WTC11 (cell line): ENCODE measurements at regions not wholly inside any gene's neighbourhood (a gene's known extent, or its start where the extent isn't known, plus 50 kb on each side); places are given as distances from the start of the nearest gene placed in this dataset.
A peak's percentile ranks its signal among the peaks of the same experiment; 100 is the strongest.

ENCODE experiments used
- ATAC-seq: fragments of 200-7000 bp; cut with Tn5 transposase; 2 replicates; pipeline ENCODE4 v1.10.0; 2021; ENCODE audit warnings: mild to moderate bottlenecking, moderate library complexity
- CTCF ChIA-PET: fragments of 300-600 bp; sonication (Branson Sonifier 250); formaldehyde crosslinking; loops from one replicate; lab custom pipeline; 2021; ENCODE audit warnings: antibody characterized with exemption; lab: Charles Lee
- POLR2A ChIA-PET: fragments of 350-600 bp; sonication (Branson Sonifier 250); formaldehyde crosslinking; loops from one replicate; lab custom pipeline; 2021; ENCODE audit warnings: antibody characterized with exemption; lab: Charles Lee
- DNase-seq: peaks from one replicate; pipeline ENCODE4 v3.0.0; 2021; ENCODE audit warnings: low spot score
- H3K27ac Mint-ChIP-seq: 2 replicates; pipeline ENCODE4 v1.8.0; 2021; ENCODE audit warnings: mixed read lengths
- H3K27me3 Mint-ChIP-seq: 2 replicates; pipeline ENCODE4 v1.8.0; 2021; ENCODE audit warnings: low read depth, mild to moderate bottlenecking, moderate library complexity, mixed read lengths
- H3K36me3 Mint-ChIP-seq: 2 replicates; pipeline ENCODE4 v1.8.0; 2021; ENCODE audit warnings: mixed read lengths
- H3K4me1 Mint-ChIP-seq: 2 replicates; pipeline ENCODE4 v1.8.0; 2022; ENCODE audit warnings: mixed read lengths
- H3K4me3 Mint-ChIP-seq: 2 replicates; pipeline ENCODE4 v1.8.0; 2021; ENCODE audit warnings: mild to moderate bottlenecking, moderate library complexity, mixed read lengths
- H3K9me3 Mint-ChIP-seq: 2 replicates; pipeline ENCODE4 v1.8.0; 2021; ENCODE audit warnings: mixed read lengths
- EMX1 ChIP-seq: fragments of 250-450 bp; sonication (Bioruptor Pico); IDR thresholded peaks from 2 replicates; pipeline ENCODE4 v1.8.0; 2021; ENCODE audit warnings: mild to moderate bottlenecking
- ESRRA ChIP-seq: sonication (generic); formaldehyde crosslinking; IDR thresholded peaks from 2 replicates; pipeline ENCODE4 v1.8.1; 2022; ENCODE audit warnings: mild to moderate bottlenecking, missing genetic modification reagents, borderline replicate concordance
- JAZF1 ChIP-seq: fragments of 250-450 bp; sonication (Bioruptor Pico); IDR thresholded peaks from 2 replicates; pipeline ENCODE4 v1.9.0; 2021; ENCODE audit warnings: moderate library complexity, mild to moderate bottlenecking, inconsistent platforms
- JUN ChIP-seq: sonication (generic); formaldehyde crosslinking; IDR thresholded peaks from 2 replicates; pipeline ENCODE4 v1.8.0; 2023; ENCODE audit warnings: mild to moderate bottlenecking, missing genetic modification reagents
- NR3C1 ChIP-seq: sonication (generic); formaldehyde crosslinking; conservative IDR thresholded peaks from 2 replicates; pipeline ENCODE4 v1.8.1; 2023; ENCODE audit warnings: low read depth, mild to moderate bottlenecking, missing genetic modification reagents
- OVOL2 ChIP-seq: fragments of 250-450 bp; sonication (Bioruptor Pico); IDR thresholded peaks from 2 replicates; pipeline ENCODE4 v1.9.0; 2021; ENCODE audit warnings: mild to moderate bottlenecking, borderline replicate concordance
- RELA ChIP-seq: sonication (generic); formaldehyde crosslinking; IDR thresholded peaks from 2 replicates; pipeline ENCODE4 v1.8.1; 2022; ENCODE audit warnings: missing genetic modification reagents, mild to moderate bottlenecking, borderline replicate concordance
- SMAD4 ChIP-seq: sonication (generic); formaldehyde crosslinking; IDR thresholded peaks from 2 replicates; pipeline ENCODE4 v1.8.0; 2022; ENCODE audit warnings: mild to moderate bottlenecking, missing genetic modification reagents
- SP1 ChIP-seq: sonication (generic); formaldehyde crosslinking; conservative IDR thresholded peaks from 2 replicates; pipeline ENCODE4 v1.8.1; 2022; ENCODE audit warnings: missing genetic modification reagents
- TEAD1 ChIP-seq: sonication (generic); formaldehyde crosslinking; IDR thresholded peaks from 2 replicates; pipeline ENCODE4 v1.8.0; 2022; ENCODE audit warnings: mild to moderate bottlenecking, missing genetic modification reagents
- ZNF263 ChIP-seq: sonication (generic); formaldehyde crosslinking; IDR thresholded peaks from 2 replicates; pipeline ENCODE4 v1.8.1; 2022; ENCODE audit warnings: low read depth, mild to moderate bottlenecking, moderate library complexity, missing genetic modification reagents
- ZNF416 ChIP-seq: fragments of 250-450 bp; sonication (Bioruptor Pico); IDR thresholded peaks from 2 replicates; pipeline ENCODE4 v1.9.0; 2021; ENCODE audit warnings: mild to moderate bottlenecking, inconsistent platforms
- ZNF423 ChIP-seq: fragments of 250-450 bp; sonication (Bioruptor Pico); IDR thresholded peaks from 2 replicates; pipeline ENCODE4 v2.1.2; 2022; ENCODE audit warnings: mild to moderate bottlenecking, moderate library complexity
- TF ChIP-seq, protein P1 (sequence below): sonication (generic); formaldehyde crosslinking; IDR thresholded peaks from 2 replicates; pipeline ENCODE4 v1.8.1; 2023; ENCODE audit warnings: mild to moderate bottlenecking, missing genetic modification reagents
- TF ChIP-seq, protein P2 (sequence below): fragments of 250-450 bp; sonication (Bioruptor Pico); IDR thresholded peaks from 2 replicates; pipeline ENCODE4 v2.1.2; 2022; ENCODE audit warnings: mild to moderate bottlenecking, moderate library complexity

DNA sequence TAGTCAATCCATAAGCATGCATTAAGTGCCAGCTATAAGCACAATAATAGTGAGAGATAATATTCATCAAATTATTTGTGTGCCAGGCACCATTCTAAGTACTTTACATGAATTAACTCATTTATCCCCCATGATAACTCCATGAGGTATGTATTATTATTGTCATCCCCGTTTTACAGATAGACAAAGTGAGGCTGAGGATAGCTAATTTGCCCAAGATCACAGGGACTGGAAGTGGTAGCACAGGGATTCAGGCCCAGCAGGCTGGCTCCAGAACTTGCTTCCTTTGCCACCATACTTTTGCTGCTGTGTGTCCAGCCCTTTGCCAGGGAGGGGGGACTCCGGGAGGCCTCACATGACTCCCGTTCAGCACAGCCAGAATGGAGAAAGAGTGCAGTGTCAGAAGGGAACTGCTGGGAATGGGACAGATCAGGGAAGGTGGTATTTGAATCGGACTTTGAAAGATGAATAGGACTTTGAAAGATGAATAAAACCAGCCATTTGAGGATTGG, 128.0 kb upstream of the PWP1 start:
- no peak for ATAC-seq
- Mint-ChIP-seq H3K9me3 (peaks cover 3% of the 10 kb centered on the region; the same call in 1 of the 2 replicates), H3K27ac (0 out of 2 replicates have a peak overlapping the region, but pooled peaks have one; percentile 5), H3K4me3 (no peak overlapping the region)
- DNase-seq, result no peak
- CTCF ChIA-PET, result interaction anchor here (0.6 kb wide), 1 partner anchor 154 kb away, joined by 3 read pairs; no protein-coding TSS in a partner anchor
- TF ChIP-seq, protein P1, sequence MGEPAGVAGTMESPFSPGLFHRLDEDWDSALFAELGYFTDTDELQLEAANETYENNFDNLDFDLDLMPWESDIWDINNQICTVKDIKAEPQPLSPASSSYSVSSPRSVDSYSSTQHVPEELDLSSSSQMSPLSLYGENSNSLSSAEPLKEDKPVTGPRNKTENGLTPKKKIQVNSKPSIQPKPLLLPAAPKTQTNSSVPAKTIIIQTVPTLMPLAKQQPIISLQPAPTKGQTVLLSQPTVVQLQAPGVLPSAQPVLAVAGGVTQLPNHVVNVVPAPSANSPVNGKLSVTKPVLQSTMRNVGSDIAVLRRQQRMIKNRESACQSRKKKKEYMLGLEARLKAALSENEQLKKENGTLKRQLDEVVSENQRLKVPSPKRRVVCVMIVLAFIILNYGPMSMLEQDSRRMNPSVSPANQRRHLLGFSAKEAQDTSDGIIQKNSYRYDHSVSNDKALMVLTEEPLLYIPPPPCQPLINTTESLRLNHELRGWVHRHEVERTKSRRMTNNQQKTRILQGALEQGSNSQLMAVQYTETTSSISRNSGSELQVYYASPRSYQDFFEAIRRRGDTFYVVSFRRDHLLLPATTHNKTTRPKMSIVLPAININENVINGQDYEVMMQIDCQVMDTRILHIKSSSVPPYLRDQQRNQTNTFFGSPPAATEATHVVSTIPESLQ (CRISPR knock-in tag), result no peak
- TF ChIP-seq OVOL2 (CRISPR knock-in tag), result no peak
- TF ChIP-seq ESRRA (CRISPR knock-in tag), result no peak
- no peak for TF ChIP-seq NR3C1 (CRISPR knock-in tag)
- TF ChIP-seq SMAD4 (CRISPR knock-in tag), result no peak
- TF ChIP-seq TEAD1 (CRISPR knock-in tag), result no peak
- TF ChIP-seq SP1 (CRISPR knock-in tag), result no peak
- TF ChIP-seq ZNF423 (CRISPR knock-in tag), result no peak
- no peak for TF ChIP-seq ZNF416 (CRISPR knock-in tag)
- TF ChIP-seq, all 79 proteins: peak for 0
- peaks cover 14% of the 10 kb centered on the region for H3K4me1 Mint-ChIP-seq
- no peaks in the 10 kb centered on the region for H3K36me3 Mint-ChIP-seq
- no peaks in the 10 kb centered on the region for H3K27me3 Mint-ChIP-seq
- POLR2A ChIA-PET, result no interaction called here

GRCh38 chr12:107558141-107558815, 127.3 kb upstream of the PWP1 start:
- no peaks in the 10 kb centered on the region for H3K36me3 Mint-ChIP-seq
- peaks cover 14% of the 10 kb centered on the region for H3K4me1 Mint-ChIP-seq
- no peaks in the 10 kb centered on the region for H3K27me3 Mint-ChIP-seq
- ChIA-PET CTCF (no interaction called here), POLR2A (no interaction called here)
- peaks cover 3% of the 10 kb centered on the region; the same call in 1 of the 2 replicates for H3K9me3 Mint-ChIP-seq
- DNase-seq (no peak), ATAC-seq (no peak)
- no peak overlapping the region for H3K4me3 Mint-ChIP-seq
- 0 out of 2 replicates have a peak overlapping the region, but pooled peaks have one; percentile 5 for H3K27ac Mint-ChIP-seq
- TF ChIP-seq, protein P2, sequence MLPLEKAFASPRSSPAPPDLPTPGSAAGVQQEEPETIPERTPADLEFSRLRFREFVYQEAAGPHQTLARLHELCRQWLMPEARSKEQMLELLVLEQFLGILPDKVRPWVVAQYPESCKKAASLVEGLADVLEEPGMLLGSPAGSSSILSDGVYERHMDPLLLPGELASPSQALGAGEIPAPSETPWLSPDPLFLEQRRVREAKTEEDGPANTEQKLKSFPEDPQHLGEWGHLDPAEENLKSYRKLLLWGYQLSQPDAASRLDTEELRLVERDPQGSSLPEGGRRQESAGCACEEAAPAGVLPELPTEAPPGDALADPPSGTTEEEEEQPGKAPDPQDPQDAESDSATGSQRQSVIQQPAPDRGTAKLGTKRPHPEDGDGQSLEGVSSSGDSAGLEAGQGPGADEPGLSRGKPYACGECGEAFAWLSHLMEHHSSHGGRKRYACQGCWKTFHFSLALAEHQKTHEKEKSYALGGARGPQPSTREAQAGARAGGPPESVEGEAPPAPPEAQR, result no peak
- TF ChIP-seq ZNF263 (CRISPR knock-in tag) (no peak), JAZF1 (no peak), JUN (CRISPR knock-in tag) (no peak)

- ChIA-PET CTCF (interaction anchor here (0.7 to 2.0 kb wide), 3 partner anchors 35 to 136 kb away, joined by 3 to 14 read pairs (median 4); no protein-coding TSS in a partner anchor), POLR2A (no interaction called here)
- Mint-ChIP-seq H3K4me3 (no peak overlapping the region), H3K36me3 (no peaks in the 10 kb centered on the region), H3K27ac (no peak overlapping the region), H3K27me3 (no peaks in the 10 kb centered on the region), H3K9me3 (peaks cover 3% of the 10 kb centered on the region; the same call in 1 of the 2 replicates), H3K4me1 (peaks cover 14% of the 10 kb centered on the region)
- no peak for DNase-seq
- no peak for ATAC-seq
- TF ChIP-seq EMX1 (CRISPR knock-in tag), result no peak
- no peak for TF ChIP-seq RELA
Observed at GRCh38 chr12:107558816-107559382, 126.7 kb upstream of the PWP1 start.
